Brain microvascular endothelial cell (primary cell): ENCODE measurements at regions not wholly inside any gene's neighbourhood (a gene's known extent, or its start where the extent isn't known, plus 50 kb on each side); places are given as distances from the start of the nearest gene placed in this dataset.

Source experiments
- DNase-seq: peaks from one replicate; pipeline ENCODE4 v3.0.0-alpha.2; 2020
- H3K27ac ChIP-seq: fragments of 250-450 bp; sonication (Bioruptor Pico); 2 replicates; pipeline ENCODE4 v1.5.1; 2020; ENCODE audit warnings: mild to moderate bottlenecking, moderate library complexity
- H3K27me3 ChIP-seq: fragments of 250-450 bp; sonication (Bioruptor Pico); replicated peaks from 2 replicates; pipeline ENCODE4 v1.5.1; 2020; ENCODE audit warnings: mild to moderate bottlenecking
- H3K36me3 ChIP-seq: fragments of 250-450 bp; sonication (Bioruptor Pico); replicated peaks from 2 replicates; pipeline ENCODE4 v1.5.1; 2020; ENCODE audit warnings: mild to moderate bottlenecking
- H3K4me3 ChIP-seq: 2 replicates; pipeline ENCODE4 v1.5.1; 2011; ENCODE audit warnings: low read depth, mild to moderate bottlenecking, control low read depth, low read length, moderate library complexity
- in situ Hi-C: cut with HindIII; loops from 2 replicates; pipeline ENCODE4 v1.10.0; 2017; ENCODE audit warnings: low sequenced_read_pairs, low pct_ligation_motif_present
- TF ChIP-seq, protein P1 (sequence below): IDR thresholded peaks from 2 replicates; pipeline ENCODE4 v1.5.1; 2011; ENCODE audit warnings: low read depth, mild to moderate bottlenecking, moderate library complexity, low read length, control low read depth, inconsistent platforms; ENCODE audit errors: missing control alignments

GRCh38 chr2:120853306-120854013 lies 117.8 kb downstream of the GLI2 start:
- DNase-seq: no peak
- H3K27me3 ChIP-seq: no peaks in the 10 kb centered on the region
- H3K27ac ChIP-seq: no peak overlapping the region
- peaks cover 3% of the 10 kb centered on the region for H3K36me3 ChIP-seq
- in situ Hi-C loops: no loop called here
- TF ChIP-seq, protein P1, sequence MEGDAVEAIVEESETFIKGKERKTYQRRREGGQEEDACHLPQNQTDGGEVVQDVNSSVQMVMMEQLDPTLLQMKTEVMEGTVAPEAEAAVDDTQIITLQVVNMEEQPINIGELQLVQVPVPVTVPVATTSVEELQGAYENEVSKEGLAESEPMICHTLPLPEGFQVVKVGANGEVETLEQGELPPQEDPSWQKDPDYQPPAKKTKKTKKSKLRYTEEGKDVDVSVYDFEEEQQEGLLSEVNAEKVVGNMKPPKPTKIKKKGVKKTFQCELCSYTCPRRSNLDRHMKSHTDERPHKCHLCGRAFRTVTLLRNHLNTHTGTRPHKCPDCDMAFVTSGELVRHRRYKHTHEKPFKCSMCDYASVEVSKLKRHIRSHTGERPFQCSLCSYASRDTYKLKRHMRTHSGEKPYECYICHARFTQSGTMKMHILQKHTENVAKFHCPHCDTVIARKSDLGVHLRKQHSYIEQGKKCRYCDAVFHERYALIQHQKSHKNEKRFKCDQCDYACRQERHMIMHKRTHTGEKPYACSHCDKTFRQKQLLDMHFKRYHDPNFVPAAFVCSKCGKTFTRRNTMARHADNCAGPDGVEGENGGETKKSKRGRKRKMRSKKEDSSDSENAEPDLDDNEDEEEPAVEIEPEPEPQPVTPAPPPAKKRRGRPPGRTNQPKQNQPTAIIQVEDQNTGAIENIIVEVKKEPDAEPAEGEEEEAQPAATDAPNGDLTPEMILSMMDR: no peak
- H3K4me3 ChIP-seq: no peak overlapping the region

GRCh38 chr2:120854014-120854620 lies 118.4 kb downstream of the GLI2 start:
- H3K36me3 ChIP-seq: peaks cover 3% of the 10 kb centered on the region
- no peak overlapping the region for H3K27ac ChIP-seq
- H3K4me3 ChIP-seq: no peak overlapping the region
- TF ChIP-seq, protein P1: no peak
- H3K27me3 ChIP-seq: no peaks in the 10 kb centered on the region
- no peak for DNase-seq
- in situ Hi-C loops: no loop called here

DNA sequence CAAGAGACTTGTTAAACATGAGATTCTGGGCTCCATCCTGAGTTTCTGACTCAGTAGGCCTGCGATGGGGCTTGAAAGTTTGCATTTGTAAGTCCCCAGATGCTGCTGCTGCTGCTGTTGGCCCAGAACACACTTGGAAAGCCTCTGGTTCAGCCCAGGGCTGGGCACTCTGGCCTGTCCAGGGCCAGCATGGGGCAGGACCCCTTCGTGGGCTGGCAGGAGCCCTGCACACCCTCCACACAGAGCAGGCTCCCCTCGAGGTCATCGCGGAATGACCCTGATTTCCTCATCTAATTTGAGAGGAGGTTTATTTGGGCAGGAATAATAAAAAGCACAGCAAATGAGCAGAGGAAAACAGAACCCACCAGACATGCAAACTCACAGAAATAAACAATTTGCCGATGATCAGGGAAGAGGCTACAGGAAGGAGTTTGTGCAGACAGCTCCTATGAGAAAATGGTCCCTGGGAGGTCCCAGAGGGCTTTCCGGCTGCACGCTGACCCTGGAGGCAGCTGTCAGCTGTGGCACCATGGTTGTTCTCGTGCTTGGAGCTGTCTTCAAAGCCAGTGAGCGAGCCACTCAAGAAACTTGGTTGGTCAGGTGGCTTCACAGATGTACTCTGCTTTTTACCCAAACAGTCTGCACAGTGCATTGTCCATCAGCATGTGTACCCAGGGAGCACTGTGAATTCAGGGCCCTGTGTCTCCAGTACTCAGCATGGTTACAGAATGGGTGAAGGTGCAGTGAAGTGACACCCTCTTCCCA lies 119.3 kb downstream of the GLI2 start:
- Histone ChIP-seq H3K4me3 (no peak overlapping the region), H3K27ac (no peak overlapping the region), H3K36me3 (no peaks in the 10 kb centered on the region), H3K27me3 (no peaks in the 10 kb centered on the region)
- no peak for DNase-seq
- TF ChIP-seq, protein P1: no peak
- in situ Hi-C loops: no loop called here

DNA sequence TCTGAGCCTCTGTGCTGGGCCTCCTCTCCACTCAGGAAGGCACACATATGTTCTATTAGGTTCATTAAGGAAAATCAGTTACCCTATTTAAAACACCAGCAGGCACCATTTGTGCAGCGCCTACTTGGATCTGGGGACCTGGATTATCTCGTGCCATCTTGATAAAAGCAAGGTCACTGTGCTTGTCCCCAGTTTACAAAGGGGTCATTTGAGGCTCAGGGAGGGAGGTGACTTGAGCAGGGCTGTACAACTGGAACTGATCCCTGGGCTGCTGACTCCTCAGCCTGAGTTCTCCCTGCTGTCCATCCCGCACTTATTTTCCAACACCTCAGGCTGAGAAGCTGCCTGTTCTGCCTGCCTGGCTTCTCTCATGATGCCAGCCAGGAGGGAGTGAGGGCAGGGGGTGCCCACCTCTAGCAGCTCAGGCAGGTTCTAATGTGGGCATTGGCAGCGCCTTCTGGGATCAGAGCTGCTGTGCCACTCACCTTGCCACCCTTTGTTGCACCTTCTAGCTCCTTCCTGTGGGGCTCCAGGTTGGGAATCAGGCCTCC lies 120.3 kb downstream of the GLI2 start:
- H3K27me3 ChIP-seq: no peaks in the 10 kb centered on the region
- no peak overlapping the region for H3K27ac ChIP-seq
- H3K36me3 ChIP-seq: no peaks in the 10 kb centered on the region
- no peak overlapping the region for H3K4me3 ChIP-seq
- DNase-seq: no peak
- TF ChIP-seq, protein P1: no peak
- in situ Hi-C loops: no loop called here

GRCh38 chr2:120856421-120856862 lies 120.8 kb downstream of the GLI2 start:
- H3K36me3 ChIP-seq: no peaks in the 10 kb centered on the region
- no peak overlapping the region for H3K27ac ChIP-seq
- no peaks in the 10 kb centered on the region for H3K27me3 ChIP-seq
- DNase-seq: peak; percentile 37
- TF ChIP-seq, protein P1: peak; percentile 49
- in situ Hi-C loops: no loop called here
- H3K4me3 ChIP-seq: no peak overlapping the region
